NCI-H748 (cell line): ENCODE measurements at regions not wholly inside any gene's neighbourhood (a gene's known extent, or its start where the extent isn't known, plus 50 kb on each side); places are given as distances from the start of the nearest gene placed in this dataset.
"Not testable (repeated sequence)": the region's sequence is repeated elsewhere in the genome, so short reads cannot be mapped to it uniquely, and the experiment has no call there.

Experiments
- DNase-seq: peaks from one replicate; lab custom pipeline; 2025; ENCODE audit not compliant: unreplicated experiment; lab: John Stamatoyannopoulos, UW

GRCh38 chr4:94141001-94141400 lies 66.7 kb upstream of the SMARCAD1 start:
- no peak for DNase-seq

- peak; percentile 74 for DNase-seq
These were observed 59.6 kb upstream of the SMARCAD1 start for GRCh38 chr4:94148052-94148451.

- no peak for DNase-seq
These were observed 55.2 kb upstream of the SMARCAD1 start for GRCh38 chr4:94152466-94152865.

- not testable (repeated sequence) for DNase-seq
These were observed 52.3 kb upstream of the SMARCAD1 start for GRCh38 chr4:94155404-94155803.

GRCh38 chr4:94156826-94157225 lies 50.8 kb upstream of the SMARCAD1 start:
- DNase-seq: no peak
